ENCODE measurements at regions not wholly inside any gene's neighbourhood (a gene's known extent, or its start where the extent isn't known, plus 50 kb on each side); places are given as distances from the start of the nearest gene placed in this dataset.

DNA sequence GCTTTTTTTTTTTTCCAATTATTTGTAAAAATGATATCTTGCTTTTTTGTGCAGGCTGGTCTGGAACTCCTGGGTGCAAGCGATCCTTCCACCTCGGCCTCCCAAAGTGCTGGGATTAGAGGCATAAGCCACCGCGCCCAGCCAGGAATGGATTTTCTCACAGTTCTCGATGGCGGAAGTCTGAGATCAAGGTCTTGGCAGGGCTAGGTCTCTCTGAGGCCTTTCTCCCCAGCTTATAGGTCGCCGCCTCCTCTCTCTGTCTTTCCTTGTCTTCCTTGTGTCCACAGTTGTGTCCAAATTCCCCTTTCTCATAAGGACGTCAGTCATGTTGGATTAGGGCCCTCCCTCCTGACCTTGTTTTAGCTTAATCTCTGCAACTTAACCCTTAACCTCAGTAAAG, 200.5 kb downstream of the UQCRFS1 start:
- DNase-seq: no peak
- ATAC-seq: no peak
- Histone ChIP-seq H3K9me3 (no peaks in the 10 kb centered on the region), H3K4me3 (no peak overlapping the region), H3K27me3 (peaks cover 0 to 20% (median 0%) of the 10 kb centered on the region in 9 donors), H3K4me1 (no peaks in the 10 kb centered on the region), H3K36me3 (no peaks in the 10 kb centered on the region), H3K27ac (no peak overlapping the region)
- intact Hi-C loops (cut with DNase I): no loop called here
- 71 to 77% (median 76%) methylated on average over 9 of the region's 9 CpGs for WGBS, 4 donors
- TF ChIP-seq POLR2A (IDR thresholded peaks at IDR 0.05): no peak
- TF ChIP-seq, protein P1, sequence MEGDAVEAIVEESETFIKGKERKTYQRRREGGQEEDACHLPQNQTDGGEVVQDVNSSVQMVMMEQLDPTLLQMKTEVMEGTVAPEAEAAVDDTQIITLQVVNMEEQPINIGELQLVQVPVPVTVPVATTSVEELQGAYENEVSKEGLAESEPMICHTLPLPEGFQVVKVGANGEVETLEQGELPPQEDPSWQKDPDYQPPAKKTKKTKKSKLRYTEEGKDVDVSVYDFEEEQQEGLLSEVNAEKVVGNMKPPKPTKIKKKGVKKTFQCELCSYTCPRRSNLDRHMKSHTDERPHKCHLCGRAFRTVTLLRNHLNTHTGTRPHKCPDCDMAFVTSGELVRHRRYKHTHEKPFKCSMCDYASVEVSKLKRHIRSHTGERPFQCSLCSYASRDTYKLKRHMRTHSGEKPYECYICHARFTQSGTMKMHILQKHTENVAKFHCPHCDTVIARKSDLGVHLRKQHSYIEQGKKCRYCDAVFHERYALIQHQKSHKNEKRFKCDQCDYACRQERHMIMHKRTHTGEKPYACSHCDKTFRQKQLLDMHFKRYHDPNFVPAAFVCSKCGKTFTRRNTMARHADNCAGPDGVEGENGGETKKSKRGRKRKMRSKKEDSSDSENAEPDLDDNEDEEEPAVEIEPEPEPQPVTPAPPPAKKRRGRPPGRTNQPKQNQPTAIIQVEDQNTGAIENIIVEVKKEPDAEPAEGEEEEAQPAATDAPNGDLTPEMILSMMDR (IDR thresholded peaks at IDR 0.05): no peak

DNA sequence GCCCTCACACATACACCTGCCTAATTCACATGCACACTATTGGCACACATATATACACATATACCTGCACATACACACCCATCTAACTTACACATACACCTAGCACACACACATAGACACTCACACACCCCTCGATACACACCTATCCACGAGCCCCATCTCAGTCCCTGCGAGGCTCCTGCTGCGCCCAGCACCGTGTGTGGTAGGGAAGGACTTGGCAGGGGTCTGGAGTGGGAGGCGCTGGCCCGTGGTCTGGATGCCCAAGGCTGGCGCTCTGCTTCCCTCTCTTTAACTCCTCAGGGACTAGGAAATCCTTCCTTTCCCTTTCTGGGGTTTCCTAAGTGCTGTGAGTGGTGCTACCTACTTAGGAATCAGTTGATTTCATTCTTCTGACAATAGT, 202.7 kb downstream of the UQCRFS1 start:
- H3K4me3 ChIP-seq: no peak overlapping the region
- H3K27ac ChIP-seq: no peak overlapping the region
- H3K27me3 ChIP-seq: peaks cover 0 to 5% (median 0%) of the 10 kb centered on the region in 9 donors
- 77 to 95% (median 84%) methylated on average over 7 to 8 of the region's 8 CpGs for WGBS, 4 donors
- DNase-seq: no peak
- intact Hi-C loops (cut with DNase I): no loop called here
- no peaks in the 10 kb centered on the region for H3K9me3 ChIP-seq
- no peaks in the 10 kb centered on the region for H3K36me3 ChIP-seq
- ATAC-seq: no peak
- TF ChIP-seq, protein P1 (IDR thresholded peaks at IDR 0.05): no peak
- no peak for TF ChIP-seq POLR2A (IDR thresholded peaks at IDR 0.05)
- H3K4me1 ChIP-seq: no peaks in the 10 kb centered on the region

DNA sequence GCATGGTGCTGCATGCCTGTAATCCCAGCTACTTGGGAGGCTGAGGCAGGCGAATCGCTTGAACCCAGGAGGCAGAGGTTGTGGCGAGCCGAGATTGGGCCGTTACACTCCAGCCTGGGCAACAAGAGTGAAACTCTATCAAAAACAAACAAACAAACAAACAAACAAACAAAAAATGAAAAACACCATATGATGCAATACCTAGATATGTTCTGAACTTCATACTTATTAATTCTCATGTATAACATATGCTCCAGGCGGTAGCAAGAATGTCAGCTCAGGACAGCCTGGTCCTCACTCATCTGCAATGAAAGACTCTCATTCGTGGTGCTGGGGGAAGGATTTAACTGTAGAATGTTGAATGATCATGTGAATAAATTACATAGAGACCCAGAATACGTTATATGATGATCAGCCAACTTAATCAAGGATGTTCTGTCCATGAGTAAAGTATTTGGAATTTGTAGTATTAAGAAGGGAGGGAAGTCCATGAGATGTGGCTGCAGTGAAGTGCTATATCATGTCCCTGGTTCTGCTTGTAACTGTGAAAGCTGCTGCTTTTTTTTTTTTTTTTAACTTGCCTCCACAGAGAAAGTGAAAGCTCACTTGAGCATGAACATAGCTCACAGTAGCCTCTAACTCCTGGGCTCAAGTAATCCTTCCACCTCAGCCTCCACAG, 206.8 kb downstream of the UQCRFS1 start:
- no peak overlapping the region for H3K27ac ChIP-seq
- ATAC-seq (no peak), DNase-seq (no peak)
- H3K4me1 ChIP-seq: peaks cover 0 to 2% (median 0%) of the 10 kb centered on the region in 12 donors
- no peaks in the 10 kb centered on the region for H3K36me3 ChIP-seq
- no peak overlapping the region for H3K4me3 ChIP-seq
- H3K9me3 ChIP-seq: no peaks in the 10 kb centered on the region
- 86 to 87% (median 86%) methylated on average over 8 of the region's 8 CpGs for WGBS, 4 donors
- intact Hi-C loops (cut with DNase I): loop anchor here in 1 of 10 donors (10.0 kb wide), 1 partner anchor 259 kb away; no protein-coding TSS in a partner anchor
- TF ChIP-seq, protein P1 (IDR thresholded peaks at IDR 0.05): no peak
- TF ChIP-seq POLR2A (IDR thresholded peaks at IDR 0.05): no peak
- H3K27me3 ChIP-seq: peaks cover 0 to 5% (median 0%) of the 10 kb centered on the region in 9 donors

DNA sequence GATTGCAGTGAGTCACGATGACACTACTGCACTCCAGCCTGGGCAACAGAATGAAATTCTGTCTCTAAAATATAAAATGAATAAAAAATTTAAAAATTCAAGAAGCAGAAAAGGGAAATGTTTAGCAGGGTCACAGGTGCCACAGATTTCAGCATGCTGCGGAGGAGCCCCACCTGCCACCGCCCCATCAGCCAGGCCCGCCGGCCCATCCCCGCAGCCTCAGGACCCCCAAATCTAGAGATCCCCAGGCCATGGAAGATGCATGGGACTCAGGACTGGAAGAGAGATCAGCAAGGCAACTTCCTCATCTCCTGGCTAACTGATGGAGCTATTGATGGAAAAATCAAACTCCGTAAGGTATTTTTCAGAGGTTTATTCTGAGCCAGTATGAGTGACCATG, 208.2 kb downstream of the UQCRFS1 start:
- H3K9me3 ChIP-seq: no peaks in the 10 kb centered on the region
- peaks cover 0 to 2% (median 0%) of the 10 kb centered on the region in 12 donors for H3K4me1 ChIP-seq
- H3K27me3 ChIP-seq: peaks cover 0 to 5% (median 0%) of the 10 kb centered on the region in 9 donors
- intact Hi-C loops (cut with DNase I): loop anchor here in 1 of 10 donors (10.0 kb wide), 1 partner anchor 260 kb away; no protein-coding TSS in a partner anchor
- TF ChIP-seq, protein P1 (IDR thresholded peaks at IDR 0.05): no peak
- no peak for TF ChIP-seq POLR2A (IDR thresholded peaks at IDR 0.05)
- WGBS, 4 donors: 91 to 94% (median 92%) methylated on average over 7 of the region's 7 CpGs
- no peak overlapping the region for H3K27ac ChIP-seq
- no peak overlapping the region for H3K4me3 ChIP-seq
- DNase-seq (no peak), ATAC-seq (no peak)
- no peaks in the 10 kb centered on the region for H3K36me3 ChIP-seq

All from heart left ventricle (tissue), 16 donors.